ENCODE measurements at regions not wholly inside any gene's neighbourhood (a gene's known extent, or its start where the extent isn't known, plus 50 kb on each side); places are given as distances from the start of the nearest gene placed in this dataset.

DNA sequence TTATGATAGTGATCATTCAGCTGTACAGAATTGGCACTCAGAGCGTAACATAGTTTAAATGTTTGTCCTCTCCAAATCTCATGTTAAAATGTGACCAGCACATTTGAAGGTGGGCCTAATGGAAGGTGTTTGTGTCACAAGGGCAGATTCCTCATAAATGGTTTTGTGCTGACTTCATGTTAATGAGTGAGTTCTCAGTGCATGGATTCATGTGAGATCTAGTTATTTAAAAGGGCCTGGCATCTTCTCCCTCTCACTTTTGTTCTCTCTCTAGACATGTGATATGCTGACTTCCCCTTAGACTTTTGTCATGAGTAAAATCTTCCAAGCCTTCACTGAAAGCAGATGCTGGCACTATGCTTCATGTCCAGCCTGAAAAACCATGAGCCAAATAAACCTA is 452.4 kb upstream of the PTCHD4 start:
- TF ChIP-seq, protein P1, sequence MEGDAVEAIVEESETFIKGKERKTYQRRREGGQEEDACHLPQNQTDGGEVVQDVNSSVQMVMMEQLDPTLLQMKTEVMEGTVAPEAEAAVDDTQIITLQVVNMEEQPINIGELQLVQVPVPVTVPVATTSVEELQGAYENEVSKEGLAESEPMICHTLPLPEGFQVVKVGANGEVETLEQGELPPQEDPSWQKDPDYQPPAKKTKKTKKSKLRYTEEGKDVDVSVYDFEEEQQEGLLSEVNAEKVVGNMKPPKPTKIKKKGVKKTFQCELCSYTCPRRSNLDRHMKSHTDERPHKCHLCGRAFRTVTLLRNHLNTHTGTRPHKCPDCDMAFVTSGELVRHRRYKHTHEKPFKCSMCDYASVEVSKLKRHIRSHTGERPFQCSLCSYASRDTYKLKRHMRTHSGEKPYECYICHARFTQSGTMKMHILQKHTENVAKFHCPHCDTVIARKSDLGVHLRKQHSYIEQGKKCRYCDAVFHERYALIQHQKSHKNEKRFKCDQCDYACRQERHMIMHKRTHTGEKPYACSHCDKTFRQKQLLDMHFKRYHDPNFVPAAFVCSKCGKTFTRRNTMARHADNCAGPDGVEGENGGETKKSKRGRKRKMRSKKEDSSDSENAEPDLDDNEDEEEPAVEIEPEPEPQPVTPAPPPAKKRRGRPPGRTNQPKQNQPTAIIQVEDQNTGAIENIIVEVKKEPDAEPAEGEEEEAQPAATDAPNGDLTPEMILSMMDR (IDR thresholded peaks at IDR 0.05; ENCODE audit: insufficient read depth, low read length, poor library complexity, severe bottlenecking), result no peak
- TF ChIP-seq EZH2phosphoT487 (conservative IDR thresholded peaks at IDR 0.05; ENCODE audit: low read length), result no peak
